Smooth muscle cell (in vitro differentiated cells): ENCODE measurements at regions not wholly inside any gene's neighbourhood (a gene's known extent, or its start where the extent isn't known, plus 50 kb on each side); places are given as distances from the start of the nearest gene placed in this dataset.

Source experiments
- DNase-seq: peaks from one replicate; lab custom pipeline; 2025; ENCODE audit not compliant: unreplicated experiment; lab: John Stamatoyannopoulos, UW
- H2AFZ ChIP-seq: fragments of 200-600 bp; sonication (generic); 2 replicates; pipeline ENCODE4 v1.6.0; 2016; ENCODE audit warnings: antibody characterized with exemption, low read depth, mild to moderate bottlenecking
- H3F3A ChIP-seq: fragments of 200-600 bp; sonication (generic); 2 replicates; pipeline ENCODE4 v1.6.0; 2017; ENCODE audit warnings: antibody characterized with exemption, low read depth
- H3K27ac ChIP-seq: fragments of 200-600 bp; sonication (generic); 2 replicates; pipeline ENCODE4 v1.5.1; 2016; ENCODE audit warnings: low read depth, mild to moderate bottlenecking
- H3K27me3 ChIP-seq: fragments of 200-600 bp; sonication (generic); 2 replicates; pipeline ENCODE4 v1.6.1; 2016; ENCODE audit warnings: low read depth, mild to moderate bottlenecking
- H3K36me3 ChIP-seq: fragments of 200-600 bp; sonication (generic); 2 replicates; pipeline ENCODE4 v1.5.1; 2016; ENCODE audit warnings: low read depth
- H3K4me1 ChIP-seq: fragments of 200-600 bp; sonication (generic); 2 replicates; pipeline ENCODE4 v1.5.1; 2016; ENCODE audit warnings: low read depth
- H3K4me2 ChIP-seq: fragments of 200-600 bp; sonication (generic); 2 replicates; pipeline ENCODE4 v1.6.0; 2016; ENCODE audit warnings: mild to moderate bottlenecking
- H3K4me3 ChIP-seq: fragments of 200-600 bp; sonication (generic); 2 replicates; pipeline ENCODE4 v1.5.1; 2016; ENCODE audit warnings: mild to moderate bottlenecking
- H3K79me2 ChIP-seq: fragments of 200-600 bp; sonication (generic); 2 replicates; pipeline ENCODE4 v1.6.0; 2016; ENCODE audit warnings: low read depth, mild to moderate bottlenecking
- H3K9ac ChIP-seq: fragments of 200-600 bp; sonication (generic); 2 replicates; pipeline ENCODE4 v1.6.0; 2016; ENCODE audit warnings: low read depth
- H3K9me3 ChIP-seq: fragments of 200-600 bp; sonication (generic); replicated peaks from 2 replicates; pipeline ENCODE4 v1.5.1; 2016; ENCODE audit warnings: low read depth
- H4K20me1 ChIP-seq: fragments of 200-600 bp; sonication (generic); 2 replicates; pipeline ENCODE4 v1.6.0; 2016; ENCODE audit warnings: low read depth
- CTCF ChIP-seq: fragments of 200-600 bp; sonication (generic); IDR thresholded peaks from 2 replicates; pipeline ENCODE4 v1.5.1; 2017; ENCODE audit warnings: borderline replicate concordance, mild to moderate bottlenecking, antibody characterized with exemption; ENCODE audit not compliant: insufficient read depth, poor library complexity, severe bottlenecking
- WGBS: methylation state at CpG from one replicate; pipeline ENCODE4 v1.1.7; 2016; ENCODE audit warnings: low lambda C conversion rate; 5-methylcytosine and 5-hydroxymethylcytosine counted together

- no peak for TF ChIP-seq CTCF
- Histone ChIP-seq H3K4me1 (no peaks in the 10 kb centered on the region), H3K9ac (no peak overlapping the region), H3K4me2 (no peak overlapping the region), H3K27me3 (no peaks in the 10 kb centered on the region), H3K4me3 (no peak overlapping the region), H2AFZ (no peak overlapping the region), H3K79me2 (no peaks in the 10 kb centered on the region), H4K20me1 (no peaks in the 10 kb centered on the region), H3K36me3 (no peaks in the 10 kb centered on the region), H3K9me3 (no peaks in the 10 kb centered on the region), H3K27ac (no peak overlapping the region), H3F3A (no peaks in the 10 kb centered on the region)
- no peak for DNase-seq
- WGBS: 78% methylated on average over 1 of the region's 1 CpG
Measured at GRCh38 chr4:63670735-63671134, 738.5 kb downstream of the TECRL start.

GRCh38 chr4:63663870-63664269 lies 745.4 kb downstream of the TECRL start:
- Histone ChIP-seq H2AFZ (no peak overlapping the region), H3K9ac (no peak overlapping the region), H3K27ac (no peak overlapping the region), H3K36me3 (no peaks in the 10 kb centered on the region), H3K27me3 (no peaks in the 10 kb centered on the region), H3K4me2 (no peak overlapping the region), H3K79me2 (no peaks in the 10 kb centered on the region), H3K4me3 (no peak overlapping the region), H3F3A (no peaks in the 10 kb centered on the region), H4K20me1 (no peaks in the 10 kb centered on the region), H3K4me1 (no peaks in the 10 kb centered on the region), H3K9me3 (no peaks in the 10 kb centered on the region)
- no peak for DNase-seq
- 90% methylated on average over 2 of the region's 2 CpGs for WGBS
- no peak for TF ChIP-seq CTCF

GRCh38 chr4:63644396-63644795 lies 764.9 kb downstream of the TECRL start:
- Histone ChIP-seq H4K20me1 (no peaks in the 10 kb centered on the region), H3K4me3 (no peak overlapping the region)

More at GRCh38 chr4:63644396-63644795, 764.9 kb downstream of the TECRL start:
- no peaks in the 10 kb centered on the region for H3K36me3 ChIP-seq
- no peaks in the 10 kb centered on the region for H3K27me3 ChIP-seq
- no peak overlapping the region for H2AFZ ChIP-seq
- no peak for TF ChIP-seq CTCF
- H3K27ac ChIP-seq: no peak overlapping the region
- H3K9me3 ChIP-seq: no peaks in the 10 kb centered on the region
- H3K4me2 ChIP-seq: no peak overlapping the region
- no peak overlapping the region for H3K9ac ChIP-seq
- H3K79me2 ChIP-seq: no peaks in the 10 kb centered on the region
- DNase-seq: no peak
- H3K4me1 ChIP-seq: no peaks in the 10 kb centered on the region
- H3F3A ChIP-seq: no peaks in the 10 kb centered on the region
- WGBS: 81% methylated on average over 3 of the region's 3 CpGs
